Inferior parietal cortex (tissue), 1 donor: ENCODE measurements at regions not wholly inside any gene's neighbourhood (a gene's known extent, or its start where the extent isn't known, plus 50 kb on each side); places are given as distances from the start of the nearest gene placed in this dataset.
"Not testable (repeated sequence)": the region's sequence is repeated elsewhere in the genome, so short reads cannot be mapped to it uniquely, and the experiment has no call there.

Experiments
- DNase-seq: peaks from one replicate; pipeline ENCODE4 v3.0.0-alpha.2; 2016; ENCODE audit errors: extremely low spot score

- DNase-seq = no peak
These were observed 1603.5 kb downstream of the SI start for GRCh38 chr3:163474766-163475165.

GRCh38 chr3:163468531-163469335, 1609.6 kb downstream of the SI start:
- DNase-seq = no peak

DNA sequence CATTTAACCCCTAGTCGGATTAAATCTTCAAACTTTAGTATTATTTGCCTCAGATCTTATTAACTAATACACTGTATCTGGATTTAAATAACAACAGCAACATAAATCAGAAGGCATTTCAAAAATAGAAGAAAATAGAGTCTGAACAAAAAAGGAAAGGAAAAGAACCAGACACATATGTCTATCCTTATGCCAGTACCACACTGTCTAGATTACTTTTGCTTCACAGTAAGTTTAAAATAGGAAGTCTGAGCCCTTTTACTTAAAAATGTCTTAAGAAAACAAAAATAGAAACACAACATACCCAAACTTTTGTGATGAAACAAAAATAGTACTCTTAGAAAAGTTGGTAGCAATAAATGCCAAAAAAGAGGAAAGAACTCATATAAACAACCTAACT, 1615.8 kb downstream of the SI start:
- DNase-seq = peak; percentile 8

DNA sequence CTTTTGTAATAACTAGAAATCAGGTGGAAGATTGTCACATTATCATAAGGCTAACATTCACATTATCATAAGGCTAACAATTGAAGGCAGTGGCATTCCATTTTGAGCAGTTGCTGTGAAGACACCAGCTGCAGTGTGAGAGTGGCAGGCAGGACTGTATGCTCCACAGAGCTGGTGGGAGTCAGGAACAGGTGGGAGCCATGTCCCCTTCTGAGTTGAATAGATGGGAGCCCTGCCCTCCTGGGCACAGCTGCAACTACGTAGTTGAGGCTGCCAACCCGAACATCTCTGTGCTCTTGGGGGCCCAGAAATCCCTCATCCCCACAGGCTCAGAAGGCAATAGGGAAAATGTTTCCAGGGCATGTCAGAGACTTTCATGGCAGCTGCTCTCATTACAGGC, 1627.6 kb downstream of the SI start:
- DNase-seq = no peak

DNA sequence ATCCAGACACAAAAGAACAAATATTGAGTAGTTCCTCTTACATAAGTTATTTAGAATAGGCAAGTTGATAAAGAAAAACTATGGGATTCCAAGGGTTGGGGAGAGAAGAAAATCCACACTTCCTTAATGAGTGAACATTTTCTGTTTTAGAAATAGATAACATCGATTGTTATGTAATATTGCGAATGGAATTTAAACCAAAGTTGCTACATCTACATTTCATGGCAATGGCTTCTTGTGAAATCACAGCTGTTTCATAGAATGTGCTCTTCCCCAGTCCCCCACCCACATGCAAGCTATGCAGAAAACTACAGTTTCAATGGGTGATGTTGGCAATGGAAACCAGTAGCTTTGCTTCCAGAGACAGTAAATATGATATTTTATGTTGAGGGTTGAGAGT, 1639.5 kb downstream of the SI start:
- DNase-seq = no peak

- DNase-seq = no peak
These were observed 1655.6 kb downstream of the SI start for GRCh38 chr3:163422671-163423070.

GRCh38 chr3:163391407-163392181, 1686.7 kb downstream of the SI start:
- DNase-seq = no peak

DNA sequence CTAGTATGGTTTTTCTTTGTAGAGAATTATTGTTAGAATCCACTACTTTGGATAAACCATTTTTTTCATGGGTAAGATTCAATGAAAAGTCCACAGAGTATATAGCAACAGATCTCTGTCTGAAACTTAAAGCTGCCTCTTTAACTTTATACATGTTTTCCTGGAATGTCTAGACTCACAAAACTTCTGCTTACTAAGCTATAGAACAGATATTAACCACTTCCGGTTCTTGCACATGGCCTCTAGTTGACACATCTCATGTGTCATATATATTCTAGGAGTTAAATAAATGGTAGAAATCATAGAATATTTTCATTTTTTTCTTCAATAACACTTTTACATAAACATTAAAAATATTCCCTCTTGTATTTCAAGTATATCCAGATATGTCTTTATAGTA, 1693.9 kb downstream of the SI start:
- DNase-seq = no peak

DNA sequence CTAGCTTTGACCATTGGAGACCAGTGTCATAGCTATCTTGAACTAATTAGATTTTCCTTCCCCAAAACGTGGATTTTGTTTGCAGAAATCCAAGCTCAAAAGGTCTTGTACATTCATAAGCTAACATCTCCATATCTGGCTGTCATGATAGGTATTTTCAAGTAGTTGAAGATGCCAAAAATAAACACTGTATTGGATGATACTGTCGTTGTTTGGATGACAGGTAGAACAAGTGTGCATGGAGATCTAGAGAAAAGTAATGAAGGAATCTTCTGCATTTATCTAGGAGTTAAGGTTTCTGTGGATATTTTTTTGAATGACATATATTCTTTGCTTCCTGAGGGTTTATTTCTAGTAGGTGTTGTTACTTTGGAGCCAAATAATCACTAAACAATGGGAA, 1696.1 kb downstream of the SI start:
- no peak for DNase-seq

- no peak for DNase-seq
These were observed 1710.1 kb downstream of the SI start for GRCh38 chr3:163368168-163368567.

DNA sequence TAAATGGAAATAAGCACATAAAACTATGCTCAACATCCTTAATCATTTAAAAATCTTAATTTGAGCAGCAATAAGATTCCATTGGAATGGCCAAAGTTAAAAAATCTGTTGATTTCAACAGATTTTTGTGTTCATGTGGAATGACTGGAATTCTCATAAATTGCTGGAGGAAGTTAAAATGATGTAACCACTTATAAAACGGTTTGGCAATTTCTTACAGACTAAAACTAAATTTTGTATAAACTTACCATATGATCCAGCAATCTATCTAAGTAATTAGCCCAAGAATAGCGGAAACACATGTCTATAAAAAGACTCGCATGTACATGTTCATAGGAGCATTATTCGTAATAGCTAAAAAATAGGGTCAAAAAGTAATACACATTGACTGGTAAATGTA, 1713.6 kb downstream of the SI start:
- DNase-seq = no peak

DNA sequence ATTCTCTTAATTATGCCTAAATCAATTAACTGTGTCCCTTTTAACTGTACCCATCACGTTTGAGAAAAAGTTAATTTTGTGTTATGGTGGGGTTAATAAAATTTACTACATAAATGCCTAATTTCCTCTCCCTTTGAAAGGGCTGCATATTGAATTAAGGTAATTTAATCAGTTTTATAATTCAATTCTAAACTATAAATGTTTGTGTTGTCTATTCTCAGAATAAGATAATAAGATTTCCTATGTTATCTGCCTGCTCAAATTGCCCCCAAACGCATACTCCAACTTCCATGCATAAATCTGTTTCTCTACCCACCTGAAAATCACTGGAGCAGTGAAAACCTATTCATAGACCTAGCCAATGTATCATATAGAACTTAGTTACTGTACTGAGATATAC, 1716.1 kb downstream of the SI start:
- DNase-seq = no peak

GRCh38 chr3:163361357-163361878, 1716.9 kb downstream of the SI start:
- DNase-seq = not testable (repeated sequence)

- DNase-seq = no peak
These were observed 1730.4 kb downstream of the SI start for GRCh38 chr3:163347944-163348343.

DNA sequence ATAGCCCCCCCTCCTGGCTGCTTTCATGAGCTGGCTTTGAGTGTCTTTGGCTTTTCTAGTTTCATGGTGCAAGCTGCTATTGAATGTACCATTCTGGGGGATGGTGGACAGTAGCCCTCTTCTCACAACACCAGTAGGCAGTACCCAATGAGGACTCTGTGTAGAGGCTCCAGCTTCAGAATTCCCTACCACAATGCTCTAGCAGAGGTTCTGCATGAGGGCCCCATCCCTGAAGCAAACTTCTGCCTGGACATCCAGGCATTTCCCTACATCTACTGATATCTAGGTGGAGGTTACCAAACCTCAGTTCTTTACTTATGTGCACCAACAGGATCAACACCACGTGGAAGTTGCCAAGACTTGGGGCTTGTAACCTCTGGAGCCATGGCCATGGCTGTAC, 1742.9 kb downstream of the SI start:
- no peak for DNase-seq

DNA sequence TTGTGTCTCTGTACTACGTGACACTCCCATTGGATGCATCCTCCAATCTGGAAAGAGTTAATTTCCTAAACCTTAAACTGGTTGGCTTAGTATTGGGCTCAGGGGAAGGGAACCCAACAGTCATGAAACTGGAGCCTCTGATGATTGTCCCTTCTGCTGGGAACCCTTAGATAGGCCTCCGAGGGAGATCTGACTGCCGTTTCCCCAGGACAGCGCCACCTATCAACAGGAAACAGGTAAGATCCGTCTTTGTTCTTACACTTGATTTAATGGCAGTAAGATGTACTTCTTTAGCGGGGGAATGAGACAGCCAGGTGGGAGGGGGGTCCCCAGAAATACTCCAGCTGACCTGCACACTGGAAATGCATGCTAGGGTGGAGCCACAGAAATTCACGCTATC, 1749.6 kb downstream of the SI start:
- DNase-seq = no peak

- DNase-seq = no peak
These were observed 1751.2 kb downstream of the SI start for GRCh38 chr3:163327086-163327485.

GRCh38 chr3:163315786-163316185, 1762.5 kb downstream of the SI start:
- DNase-seq = no peak

GRCh38 chr3:163306405-163306804, 1771.9 kb downstream of the SI start:
- no peak for DNase-seq

GRCh38 chr3:163273694-163274093, 1777.1 kb downstream of the OTOL1 start:
- DNase-seq = no peak

DNA sequence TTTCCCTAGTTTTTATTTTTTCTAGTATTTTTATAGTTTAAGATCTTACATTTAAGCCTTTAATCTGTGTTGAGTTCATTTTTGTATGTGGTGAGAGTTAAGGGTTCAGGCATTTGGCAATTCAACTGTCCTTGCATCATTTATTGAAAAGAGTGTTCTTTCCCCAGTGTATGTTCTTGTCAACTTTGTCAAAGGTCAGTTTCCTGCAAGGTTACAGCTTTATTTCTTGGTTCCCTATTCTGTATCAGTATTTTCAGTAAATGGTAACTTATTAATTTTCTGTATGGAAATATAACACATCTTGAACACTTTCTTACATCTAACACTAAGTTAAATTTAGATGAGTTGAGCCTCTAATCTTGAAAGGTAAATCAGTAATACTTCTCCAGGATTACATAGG, 1770.1 kb downstream of the OTOL1 start:
- DNase-seq = no peak

GRCh38 chr3:163261618-163262017, 1765.0 kb downstream of the OTOL1 start:
- DNase-seq = no peak

DNA sequence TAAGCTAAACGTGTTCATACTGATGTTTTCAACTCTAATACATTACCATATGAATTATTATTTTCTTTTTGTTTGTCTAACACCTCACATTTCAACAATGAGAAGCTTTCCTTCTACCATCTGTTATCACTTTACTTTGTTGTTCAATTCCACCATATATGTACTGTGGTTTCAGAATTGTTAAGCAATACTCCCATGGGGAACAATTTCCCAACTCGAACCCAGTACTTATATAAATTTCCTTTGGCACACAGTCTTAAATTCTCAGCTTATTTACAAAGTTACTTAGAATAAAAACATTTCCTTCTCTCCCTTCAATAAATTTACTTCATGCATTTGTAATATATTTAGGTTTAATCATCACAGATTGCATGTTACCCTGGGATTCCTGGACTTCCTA, 1764.4 kb downstream of the OTOL1 start:
- DNase-seq = no peak
